ENCODE measurements at regions not wholly inside any gene's neighbourhood (a gene's known extent, or its start where the extent isn't known, plus 50 kb on each side); places are given as distances from the start of the nearest gene placed in this dataset.
"Not testable (repeated sequence)": the region's sequence is repeated elsewhere in the genome, so short reads cannot be mapped to it uniquely, and the experiment has no call there.

DNA sequence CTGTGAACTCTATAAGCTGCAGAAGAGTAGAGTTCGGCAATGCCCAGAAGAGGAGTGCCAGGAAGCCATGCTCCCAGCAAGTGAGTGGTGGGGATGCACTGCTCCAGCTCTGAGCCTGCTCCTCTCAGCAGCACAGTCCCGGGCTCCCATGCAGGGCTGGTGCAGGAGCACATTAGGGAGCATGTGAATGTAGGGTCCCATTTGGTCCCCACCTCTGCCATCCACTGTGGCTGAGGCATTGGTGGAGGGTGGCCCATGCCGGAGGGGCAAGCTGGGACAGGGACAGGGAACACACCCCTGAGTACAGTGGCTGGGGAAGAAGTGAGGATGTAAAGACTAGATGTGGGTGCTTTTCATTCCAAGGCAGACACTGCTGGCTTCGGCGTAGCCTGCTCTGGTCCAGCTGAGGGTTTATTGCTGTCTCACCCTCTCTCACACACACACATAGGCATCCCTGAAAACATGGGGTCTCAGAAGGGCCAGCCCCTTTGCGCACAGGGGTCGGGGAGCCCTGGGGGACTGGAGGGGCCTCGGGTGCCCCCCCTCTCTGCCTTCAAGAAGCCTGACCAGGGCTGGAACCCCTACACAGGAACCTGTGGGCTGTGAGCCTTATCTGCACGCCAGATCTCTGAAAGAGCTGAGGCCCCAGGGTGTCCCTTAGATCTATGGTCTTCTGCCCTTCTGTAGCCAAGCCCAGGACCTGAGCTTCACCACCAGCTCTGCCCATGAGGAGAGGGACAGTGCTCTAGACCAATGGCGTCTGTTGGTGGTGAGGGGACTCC is 341.0 kb downstream of the TCERG1L start:
- no peak for TF ChIP-seq POLR2A (IDR thresholded peaks at IDR 0.05)
- TF ChIP-seq, protein P1, sequence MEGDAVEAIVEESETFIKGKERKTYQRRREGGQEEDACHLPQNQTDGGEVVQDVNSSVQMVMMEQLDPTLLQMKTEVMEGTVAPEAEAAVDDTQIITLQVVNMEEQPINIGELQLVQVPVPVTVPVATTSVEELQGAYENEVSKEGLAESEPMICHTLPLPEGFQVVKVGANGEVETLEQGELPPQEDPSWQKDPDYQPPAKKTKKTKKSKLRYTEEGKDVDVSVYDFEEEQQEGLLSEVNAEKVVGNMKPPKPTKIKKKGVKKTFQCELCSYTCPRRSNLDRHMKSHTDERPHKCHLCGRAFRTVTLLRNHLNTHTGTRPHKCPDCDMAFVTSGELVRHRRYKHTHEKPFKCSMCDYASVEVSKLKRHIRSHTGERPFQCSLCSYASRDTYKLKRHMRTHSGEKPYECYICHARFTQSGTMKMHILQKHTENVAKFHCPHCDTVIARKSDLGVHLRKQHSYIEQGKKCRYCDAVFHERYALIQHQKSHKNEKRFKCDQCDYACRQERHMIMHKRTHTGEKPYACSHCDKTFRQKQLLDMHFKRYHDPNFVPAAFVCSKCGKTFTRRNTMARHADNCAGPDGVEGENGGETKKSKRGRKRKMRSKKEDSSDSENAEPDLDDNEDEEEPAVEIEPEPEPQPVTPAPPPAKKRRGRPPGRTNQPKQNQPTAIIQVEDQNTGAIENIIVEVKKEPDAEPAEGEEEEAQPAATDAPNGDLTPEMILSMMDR (IDR thresholded peaks at IDR 0.05), result no peak
- DNase-seq (no peak), ATAC-seq (no peak)
- Histone ChIP-seq H3K9me3 (no peaks in the 10 kb centered on the region), H3K27ac (no peak overlapping the region), H3K27me3 (no peaks in the 10 kb centered on the region), H3K4me3 (no peak overlapping the region), H3K4me1 (no peaks in the 10 kb centered on the region), H3K36me3 (no peaks in the 10 kb centered on the region)
- WGBS (ENCODE audit: insufficient coverage, low coverage, low lambda C conversion rate, missing lambda C conversion rate), result 51% methylated on average over 4 of the region's 10 CpGs
- intact Hi-C loops (cut with DNase I), result no loop called here

DNA sequence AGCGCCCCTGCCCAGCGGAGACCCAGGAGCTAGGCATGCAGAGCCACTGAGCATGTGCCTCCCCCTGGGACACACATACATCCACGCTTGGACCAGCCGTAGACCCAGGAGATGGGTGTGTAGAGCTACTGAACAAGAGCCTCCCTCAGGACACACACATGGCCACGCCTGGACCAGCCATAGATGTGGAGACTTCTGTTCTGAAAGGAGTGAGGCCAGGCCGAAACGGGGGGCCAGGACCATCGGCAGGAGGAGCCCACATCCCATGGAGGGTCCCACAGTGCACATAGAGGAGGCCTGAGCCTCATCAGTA is 340.4 kb downstream of the TCERG1L start:
- H3K4me1 ChIP-seq, result no peaks in the 10 kb centered on the region
- H3K9me3 ChIP-seq, result no peaks in the 10 kb centered on the region
- no peak for DNase-seq
- no peak overlapping the region for H3K27ac ChIP-seq
- no peaks in the 10 kb centered on the region for H3K27me3 ChIP-seq
- H3K36me3 ChIP-seq, result no peaks in the 10 kb centered on the region
- 40% methylated on average over 2 of the region's 8 CpGs for WGBS (ENCODE audit: insufficient coverage, low coverage, low lambda C conversion rate, missing lambda C conversion rate)
- intact Hi-C loops (cut with DNase I), result no loop called here
- no peak for TF ChIP-seq POLR2A (IDR thresholded peaks at IDR 0.05)
- TF ChIP-seq, protein P1 (IDR thresholded peaks at IDR 0.05), result no peak
- peak in 1 of 4 donors; percentile 35 for ATAC-seq
- no peak overlapping the region for H3K4me3 ChIP-seq

DNA sequence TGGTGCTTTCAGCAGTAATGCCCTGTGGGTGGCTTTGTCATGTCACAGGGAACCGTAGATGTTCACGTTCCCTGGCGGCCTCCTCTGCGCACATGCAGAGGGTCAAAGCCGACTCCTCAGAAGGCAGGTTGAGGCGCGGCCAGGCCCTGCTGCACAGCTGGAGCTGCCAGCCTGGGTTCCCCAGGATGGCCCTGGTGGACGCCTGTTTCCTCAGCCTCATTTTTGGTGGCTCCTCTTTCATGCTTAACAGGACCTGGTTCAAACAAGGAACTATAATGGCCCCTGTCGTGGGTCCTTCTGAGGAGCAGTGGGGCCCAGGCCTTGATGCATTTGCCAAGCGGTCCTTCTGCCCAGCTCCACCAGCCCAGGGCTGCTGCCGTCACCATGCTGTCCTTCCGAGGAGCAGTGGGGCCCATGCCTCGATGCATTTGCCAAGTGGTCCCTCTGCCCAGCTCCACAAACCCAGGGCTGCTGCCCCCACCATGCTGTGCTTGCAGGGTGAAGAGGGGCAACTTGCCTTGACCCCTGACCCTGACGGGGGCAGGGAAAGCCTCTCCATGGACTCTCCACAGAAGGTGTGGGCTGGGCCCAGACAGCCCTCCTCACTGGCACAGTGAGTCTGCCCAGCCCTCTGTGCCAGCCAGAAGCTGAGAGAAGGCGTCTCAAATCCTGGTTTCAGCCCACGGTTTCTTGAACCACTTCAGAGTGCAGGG is 338.2 kb downstream of the TCERG1L start:
- no peaks in the 10 kb centered on the region for H3K36me3 ChIP-seq
- no peak for TF ChIP-seq POLR2A (IDR thresholded peaks at IDR 0.05)
- TF ChIP-seq, protein P1 (IDR thresholded peaks at IDR 0.05), result no peak
- no peak overlapping the region for H3K4me3 ChIP-seq
- H3K9me3 ChIP-seq, result no peaks in the 10 kb centered on the region
- WGBS (ENCODE audit: insufficient coverage, low coverage, low lambda C conversion rate, missing lambda C conversion rate), result 63% methylated on average over 4 of the region's 16 CpGs
- no peaks in the 10 kb centered on the region for H3K27me3 ChIP-seq
- no peak overlapping the region for H3K27ac ChIP-seq
- peak in 1 of 4 donors; percentile 10 for ATAC-seq
- intact Hi-C loops (cut with DNase I), result no loop called here
- DNase-seq, result no peak
- no peaks in the 10 kb centered on the region for H3K4me1 ChIP-seq

DNA sequence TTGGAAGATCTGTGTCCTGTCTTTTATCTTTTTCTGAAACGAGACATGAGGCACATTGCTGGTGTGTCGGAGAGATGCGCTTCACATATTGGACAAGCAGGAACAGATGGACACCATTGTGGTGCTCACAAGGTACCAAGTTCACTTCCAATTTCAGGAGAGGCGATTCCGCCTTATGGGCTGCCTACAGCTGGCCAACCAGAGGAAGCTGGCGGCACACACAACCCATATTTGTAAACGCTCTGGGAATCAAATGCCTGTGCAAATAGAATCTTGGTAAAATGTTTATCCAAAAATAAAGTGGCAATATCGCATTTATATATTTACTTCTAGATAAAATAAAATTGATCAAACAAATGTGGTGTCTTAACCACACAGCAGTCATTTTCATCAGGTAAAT is 337.4 kb downstream of the TCERG1L start:
- Histone ChIP-seq H3K4me3 (no peak overlapping the region), H3K4me1 (no peaks in the 10 kb centered on the region), H3K27me3 (no peaks in the 10 kb centered on the region), H3K27ac (no peak overlapping the region), H3K36me3 (no peaks in the 10 kb centered on the region), H3K9me3 (no peaks in the 10 kb centered on the region)
- intact Hi-C loops (cut with DNase I), result no loop called here
- TF ChIP-seq, protein P1 (IDR thresholded peaks at IDR 0.05), result no peak
- TF ChIP-seq POLR2A (IDR thresholded peaks at IDR 0.05), result no peak
- ATAC-seq, result no peak
- WGBS (ENCODE audit: insufficient coverage, low coverage, low lambda C conversion rate, missing lambda C conversion rate), result 55% methylated on average over 6 of the region's 8 CpGs
- DNase-seq, result no peak

DNA sequence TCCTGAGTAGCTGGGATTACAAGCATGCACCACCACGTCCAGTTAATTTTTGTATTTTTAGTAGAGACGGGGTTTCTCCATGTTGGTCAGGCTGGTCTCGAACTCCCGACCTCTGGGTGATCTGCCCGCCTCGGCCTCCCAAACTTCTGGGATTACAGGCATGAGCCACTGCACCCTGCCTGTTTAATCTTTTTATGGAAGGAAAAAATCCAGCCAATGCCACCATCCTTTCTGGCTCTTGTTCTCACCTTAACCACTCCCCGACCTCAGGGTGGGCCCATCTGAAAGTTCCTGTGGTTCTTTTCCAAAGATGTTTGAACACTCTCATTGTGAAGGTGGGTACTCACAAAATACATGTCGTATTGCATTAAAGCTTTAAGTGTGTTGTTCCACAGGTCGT is 336.2 kb downstream of the TCERG1L start:
- H3K27ac ChIP-seq; H3K27me3 ChIP-seq; H3K4me1 ChIP-seq; H3K36me3 ChIP-seq; DNase-seq; ATAC-seq; H3K4me3 ChIP-seq; intact Hi-C loops (cut with DNase I); H3K9me3 ChIP-seq: not testable (repeated sequence)
- WGBS (ENCODE audit: insufficient coverage, low coverage, low lambda C conversion rate, missing lambda C conversion rate), result 68% methylated on average over 9 of the region's 9 CpGs

Measured in right lobe of liver (tissue), 6 donors.